WTC11 (cell line): ENCODE measurements at regions not wholly inside any gene's neighbourhood (a gene's known extent, or its start where the extent isn't known, plus 50 kb on each side); places are given as distances from the start of the nearest gene placed in this dataset.

ENCODE experiments used
- ATF3 ChIP-seq: sonication (generic); formaldehyde crosslinking; conservative IDR thresholded peaks from 2 replicates; pipeline ENCODE4 v1.8.1; 2022; ENCODE audit warnings: mild to moderate bottlenecking, missing genetic modification reagents
- CBFB ChIP-seq: sonication (generic); formaldehyde crosslinking; IDR thresholded peaks from 2 replicates; pipeline ENCODE4 v1.8.1; 2022; ENCODE audit warnings: mild to moderate bottlenecking, low read depth, missing genetic modification reagents
- CREB1 ChIP-seq: sonication (generic); formaldehyde crosslinking; IDR thresholded peaks from 2 replicates; pipeline ENCODE4 v1.8.0; 2023; ENCODE audit warnings: mild to moderate bottlenecking, missing genetic modification reagents
- CTCF ChIP-seq: fragments of 200-600 bp; IDR thresholded peaks from 2 replicates; pipeline ENCODE4 v1.8.0; 2022; ENCODE audit warnings: antibody characterized with exemption
- FOXJ3 ChIP-seq: sonication (generic); formaldehyde crosslinking; IDR thresholded peaks from 2 replicates; pipeline ENCODE4 v1.9.0; 2021; ENCODE audit warnings: missing genetic modification reagents, mild to moderate bottlenecking, borderline replicate concordance
- NFYB ChIP-seq: sonication (generic); formaldehyde crosslinking; conservative IDR thresholded peaks from 2 replicates; pipeline ENCODE4 v1.8.0; 2022; ENCODE audit warnings: low read depth, missing genetic modification reagents
- NR3C1 ChIP-seq: sonication (generic); formaldehyde crosslinking; conservative IDR thresholded peaks from 2 replicates; pipeline ENCODE4 v1.8.1; 2023; ENCODE audit warnings: low read depth, mild to moderate bottlenecking, missing genetic modification reagents
- TF ChIP-seq, protein P1 (sequence below): sonication (generic); formaldehyde crosslinking; IDR thresholded peaks from 2 replicates; pipeline ENCODE4 v1.8.0; 2022; ENCODE audit warnings: missing genetic modification reagents

GRCh38 chr7:28343462-28343861 is 68.9 kb upstream of the CREB5 start:
- no peak for TF ChIP-seq CTCF
- TF ChIP-seq FOXJ3 (CRISPR knock-in tag) = no peak
- TF ChIP-seq NFYB = no peak
- TF ChIP-seq, protein P1, sequence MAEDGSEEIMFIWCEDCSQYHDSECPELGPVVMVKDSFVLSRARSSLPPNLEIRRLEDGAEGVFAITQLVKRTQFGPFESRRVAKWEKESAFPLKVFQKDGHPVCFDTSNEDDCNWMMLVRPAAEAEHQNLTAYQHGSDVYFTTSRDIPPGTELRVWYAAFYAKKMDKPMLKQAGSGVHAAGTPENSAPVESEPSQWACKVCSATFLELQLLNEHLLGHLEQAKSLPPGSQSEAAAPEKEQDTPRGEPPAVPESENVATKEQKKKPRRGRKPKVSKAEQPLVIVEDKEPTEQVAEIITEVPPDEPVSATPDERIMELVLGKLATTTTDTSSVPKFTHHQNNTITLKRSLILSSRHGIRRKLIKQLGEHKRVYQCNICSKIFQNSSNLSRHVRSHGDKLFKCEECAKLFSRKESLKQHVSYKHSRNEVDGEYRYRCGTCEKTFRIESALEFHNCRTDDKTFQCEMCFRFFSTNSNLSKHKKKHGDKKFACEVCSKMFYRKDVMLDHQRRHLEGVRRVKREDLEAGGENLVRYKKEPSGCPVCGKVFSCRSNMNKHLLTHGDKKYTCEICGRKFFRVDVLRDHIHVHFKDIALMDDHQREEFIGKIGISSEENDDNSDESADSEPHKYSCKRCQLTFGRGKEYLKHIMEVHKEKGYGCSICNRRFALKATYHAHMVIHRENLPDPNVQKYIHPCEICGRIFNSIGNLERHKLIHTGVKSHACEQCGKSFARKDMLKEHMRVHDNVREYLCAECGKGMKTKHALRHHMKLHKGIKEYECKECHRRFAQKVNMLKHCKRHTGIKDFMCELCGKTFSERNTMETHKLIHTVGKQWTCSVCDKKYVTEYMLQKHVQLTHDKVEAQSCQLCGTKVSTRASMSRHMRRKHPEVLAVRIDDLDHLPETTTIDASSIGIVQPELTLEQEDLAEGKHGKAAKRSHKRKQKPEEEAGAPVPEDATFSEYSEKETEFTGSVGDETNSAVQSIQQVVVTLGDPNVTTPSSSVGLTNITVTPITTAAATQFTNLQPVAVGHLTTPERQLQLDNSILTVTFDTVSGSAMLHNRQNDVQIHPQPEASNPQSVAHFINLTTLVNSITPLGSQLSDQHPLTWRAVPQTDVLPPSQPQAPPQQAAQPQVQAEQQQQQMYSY (CRISPR knock-in tag) = no peak
- no peak for TF ChIP-seq ATF3 (CRISPR knock-in tag)
- no peak for TF ChIP-seq CBFB (CRISPR knock-in tag)
- TF ChIP-seq CREB1 (CRISPR knock-in tag) = no peak
- no peak for TF ChIP-seq NR3C1 (CRISPR knock-in tag)
